MCF 10A (cell line): ENCODE measurements at regions not wholly inside any gene's neighbourhood (a gene's known extent, or its start where the extent isn't known, plus 50 kb on each side); places are given as distances from the start of the nearest gene placed in this dataset.
A peak's percentile ranks its signal among the peaks of the same experiment; 100 is the strongest.
"Not testable (repeated sequence)": the region's sequence is repeated elsewhere in the genome, so short reads cannot be mapped to it uniquely, and the experiment has no call there.

Source experiments
- BruUV-seq: library from RNA; stranded (reverse); fragments of 400-500 nt; replicated peaks from 2 replicates; lab custom pipeline; 2021; lab: Mats Ljungman, UMichigan
- CTCF ChIA-PET: fragments of 300-600 bp; sonication (Branson Sonifier 250); formaldehyde crosslinking; extraction: SDS; loops from one replicate; lab custom pipeline; 2021; ENCODE audit warnings: antibody characterized with exemption, inconsistent platforms; lab: Yijun Ruan, JAX
- POLR2A ChIA-PET: fragments of 300-600, 350-650 bp; sonication (Branson Sonifier 250); formaldehyde crosslinking; extraction: SDS; loops from one replicate; lab custom pipeline; 2020; ENCODE audit warnings: antibody characterized with exemption, inconsistent platforms; lab: Yijun Ruan, JAX
- DNase-seq: peaks from one replicate; pipeline ENCODE4 v3.0.0-alpha.2; 2018; ENCODE audit not compliant: unreplicated experiment
- H3K27ac Mint-ChIP-seq: one replicate; pipeline ENCODE4 v1.8.0; 2022; ENCODE audit warnings: mild to moderate bottlenecking, low read depth, mixed read lengths; ENCODE audit not compliant: unreplicated experiment
- H3K27me3 Mint-ChIP-seq: one replicate; pipeline ENCODE4 v1.8.0; 2022; ENCODE audit warnings: mixed read lengths; ENCODE audit not compliant: insufficient read depth, unreplicated experiment
- H3K36me3 Mint-ChIP-seq: one replicate; pipeline ENCODE4 v1.8.0; 2022; ENCODE audit warnings: mild to moderate bottlenecking, moderate library complexity, mixed read lengths; ENCODE audit not compliant: insufficient read depth, unreplicated experiment
- H3K4me1 Mint-ChIP-seq: one replicate; pipeline ENCODE4 v1.8.0; 2022; ENCODE audit warnings: mixed read lengths; ENCODE audit not compliant: insufficient read depth, unreplicated experiment
- H3K4me3 Mint-ChIP-seq: one replicate; pipeline ENCODE4 v1.8.0; 2022; ENCODE audit warnings: mild to moderate bottlenecking, moderate library complexity, mixed read lengths; ENCODE audit not compliant: unreplicated experiment
- H3K9me3 Mint-ChIP-seq: one replicate; pipeline ENCODE4 v1.8.0; 2022; ENCODE audit warnings: mixed read lengths; ENCODE audit not compliant: unreplicated experiment
- CTCF ChIP-seq: fragments of 200-600 bp; IDR thresholded peaks from one replicate; pipeline ENCODE4 v1.8.0; 2022; ENCODE audit warnings: antibody characterized with exemption, mild to moderate bottlenecking; ENCODE audit not compliant: unreplicated experiment
- intact Hi-C: fragments of 100-400 bp; cut with micrococcal nuclease; formaldehyde crosslinking; loops from 2 replicates; pipeline ENCODE4 v1.14.1; 2022

- CTCF ChIA-PET: interaction anchor here (0.5 to 0.6 kb wide), 2 partner anchors 21 to 196 kb away, joined by 3 read pairs; no protein-coding TSS in a partner anchor
- Mint-ChIP-seq H3K36me3 (no peaks in the 10 kb centered on the region), H3K4me3 (no peak overlapping the region), H3K27ac (peak overlapping the region; percentile 28), H3K4me1 (no peaks in the 10 kb centered on the region), H3K27me3 (peaks cover 58% of the 10 kb centered on the region), H3K9me3 (no peaks in the 10 kb centered on the region)
- POLR2A ChIA-PET: interaction anchor here (0.7 kb wide), 1 partner anchor 84 kb away, joined by 4 read pairs; no protein-coding TSS in a partner anchor
- BruUV-seq: no TSS peak
- intact Hi-C loops: no loop called here
- DNase-seq: no peak
- no peak for TF ChIP-seq CTCF
Measured at GRCh38 chr18:65206551-65207260, 544.1 kb upstream of the CDH7 start.

- no TSS peak for BruUV-seq
- POLR2A ChIA-PET: interaction anchor here (0.7 to 0.8 kb wide), 2 partner anchors 16 to 82 kb away, joined by 3 read pairs; no protein-coding TSS in a partner anchor
- H3K36me3 Mint-ChIP-seq: no peaks in the 10 kb centered on the region
- no peak overlapping the region for H3K4me3 Mint-ChIP-seq
- H3K4me1 Mint-ChIP-seq: no peaks in the 10 kb centered on the region
- no peak for DNase-seq
- no peak overlapping the region for H3K27ac Mint-ChIP-seq
- CTCF ChIA-PET: no interaction called here
- no peak for TF ChIP-seq CTCF
- intact Hi-C loops: no loop called here
- H3K27me3 Mint-ChIP-seq: peaks cover 62% of the 10 kb centered on the region
- H3K9me3 Mint-ChIP-seq: no peaks in the 10 kb centered on the region
Measured at GRCh38 chr18:65202091-65202490, 548.7 kb upstream of the CDH7 start.

- Mint-ChIP-seq H3K4me1 (no peaks in the 10 kb centered on the region), H3K9me3 (no peaks in the 10 kb centered on the region), H3K27ac (no peak overlapping the region), H3K36me3 (no peaks in the 10 kb centered on the region), H3K4me3 (no peak overlapping the region), H3K27me3 (peaks cover 15% of the 10 kb centered on the region)
- TF ChIP-seq CTCF: no peak
- POLR2A ChIA-PET: no interaction called here
- intact Hi-C loops: no loop called here
- no TSS peak for BruUV-seq
- CTCF ChIA-PET: interaction anchor here (0.6 to 0.7 kb wide), 3 partner anchors 23 to 1093 kb away, joined by 3 read pairs; no protein-coding TSS in a partner anchor
- DNase-seq: no peak
Measured at GRCh38 chr18:65175681-65176080, 575.1 kb upstream of the CDH7 start.

- intact Hi-C loops, CTCF ChIA-PET, H3K27ac Mint-ChIP-seq: not testable (repeated sequence)
Measured at GRCh38 chr18:65162086-65162485, 588.7 kb upstream of the CDH7 start.

More at GRCh38 chr18:65162086-65162485, 588.7 kb upstream of the CDH7 start:
- POLR2A ChIA-PET: interaction anchor here (0.6 kb wide), 1 partner anchor 408 kb away, joined by 3 read pairs; no protein-coding TSS in a partner anchor
- not testable (repeated sequence) for H3K9me3 Mint-ChIP-seq, DNase-seq, H3K27me3 Mint-ChIP-seq, H3K4me1 Mint-ChIP-seq, BruUV-seq, H3K36me3 Mint-ChIP-seq, H3K4me3 Mint-ChIP-seq
